A673 (cell line): ENCODE measurements at regions not wholly inside any gene's neighbourhood (a gene's known extent, or its start where the extent isn't known, plus 50 kb on each side); places are given as distances from the start of the nearest gene placed in this dataset.

Experiments
- BruUV-seq: library from RNA; stranded (reverse); fragments of 400-500 nt; replicated peaks from 2 replicates; lab custom pipeline; 2021; lab: Mats Ljungman, UMichigan
- CTCF ChIA-PET: fragments of 300-600 bp; sonication (Branson Sonifier 250); formaldehyde crosslinking; loops from one replicate; lab custom pipeline; 2022; ENCODE audit warnings: antibody characterized with exemption; lab: Charles Lee
- POLR2A ChIA-PET: fragments of 300-600 bp; sonication (Branson Sonifier 250); formaldehyde crosslinking; loops from one replicate; lab custom pipeline; 2022; ENCODE audit warnings: antibody characterized with exemption; ENCODE audit not compliant: low non-redundant PET; lab: Charles Lee
- DNase-seq: peaks from one replicate; pipeline ENCODE4 v3.0.0-alpha.2; 2015; ENCODE audit warnings: low spot score
- H3K27ac ChIP-seq: fragments of 200-600 bp; sonication (generic); 2 replicates; pipeline ENCODE4 v1.5.1; 2016; ENCODE audit warnings: mixed run types, low read depth, mild to moderate bottlenecking, mixed read lengths, antibody characterized with exemption, low read length; ENCODE audit not compliant: poor library complexity, severe bottlenecking
- H3K27me3 ChIP-seq: fragments of 200-600 bp; sonication (generic); replicated peaks from 2 replicates; pipeline ENCODE4 v1.6.1; 2017; ENCODE audit warnings: mixed run types, low read depth, mild to moderate bottlenecking, mixed read lengths, antibody characterized with exemption, low read length; ENCODE audit not compliant: insufficient read depth, poor library complexity
- H3K36me3 ChIP-seq: fragments of 200-600 bp; sonication (generic); 2 replicates; pipeline ENCODE4 v1.6.1; 2016; ENCODE audit warnings: mixed run types, mild to moderate bottlenecking, mixed read lengths, antibody characterized with exemption, low read length; ENCODE audit not compliant: insufficient read depth, poor library complexity, severe bottlenecking
- H3K4me1 ChIP-seq: fragments of 200-600 bp; sonication (generic); 2 replicates; pipeline ENCODE4 v1.6.1; 2017; ENCODE audit warnings: mixed run types, mild to moderate bottlenecking, mixed read lengths, antibody characterized with exemption, low read length; ENCODE audit not compliant: insufficient read depth, poor library complexity, severe bottlenecking
- H3K4me3 ChIP-seq: fragments of 200-600 bp; sonication (generic); 2 replicates; pipeline ENCODE4 v1.5.1; 2016; ENCODE audit warnings: low read depth, mixed run types, mild to moderate bottlenecking, mixed read lengths, low read length; ENCODE audit not compliant: poor library complexity, severe bottlenecking
- H3K9me3 ChIP-seq: fragments of 200-600 bp; sonication (generic); 2 replicates; pipeline ENCODE4 v1.6.1; 2016; ENCODE audit warnings: mixed run types, low read depth, mild to moderate bottlenecking, mixed read lengths, antibody characterized with exemption, low read length; ENCODE audit not compliant: poor library complexity, severe bottlenecking
- EZH2 ChIP-seq: fragments of 200-600 bp; sonication (generic); IDR thresholded peaks from 2 replicates; pipeline ENCODE4 v1.6.1; 2017; ENCODE audit warnings: borderline replicate concordance, low read depth, mild to moderate bottlenecking, mixed read lengths, antibody characterized with exemption, low read length; ENCODE audit not compliant: poor library complexity, severe bottlenecking
- intact Hi-C: fragments of 100-400 bp; cut with micrococcal nuclease; formaldehyde crosslinking; loops from one replicate; pipeline ENCODE4 v1.10.0; 2022; ENCODE audit not compliant: unreplicated experiment
- TF ChIP-seq, protein P1 (sequence below): fragments of 300-800, 200-600 bp; sonication (generic); conservative IDR thresholded peaks from 2 replicates; pipeline ENCODE4 v1.5.1; 2017; ENCODE audit warnings: low read depth, mild to moderate bottlenecking, antibody characterized with exemption, low read length, moderate library complexity, mixed read lengths

- CTCF ChIA-PET: no interaction called here
- no peak overlapping the region for H3K4me3 ChIP-seq
- BruUV-seq: no TSS peak
- DNase-seq: no peak
- intact Hi-C loops: no loop called here
- H3K27ac ChIP-seq: no peak overlapping the region
- no peaks in the 10 kb centered on the region for H3K27me3 ChIP-seq
- H3K36me3 ChIP-seq: no peaks in the 10 kb centered on the region
- peaks cover 11% of the 10 kb centered on the region for H3K4me1 ChIP-seq
- no peaks in the 10 kb centered on the region for H3K9me3 ChIP-seq
- TF ChIP-seq, protein P1, sequence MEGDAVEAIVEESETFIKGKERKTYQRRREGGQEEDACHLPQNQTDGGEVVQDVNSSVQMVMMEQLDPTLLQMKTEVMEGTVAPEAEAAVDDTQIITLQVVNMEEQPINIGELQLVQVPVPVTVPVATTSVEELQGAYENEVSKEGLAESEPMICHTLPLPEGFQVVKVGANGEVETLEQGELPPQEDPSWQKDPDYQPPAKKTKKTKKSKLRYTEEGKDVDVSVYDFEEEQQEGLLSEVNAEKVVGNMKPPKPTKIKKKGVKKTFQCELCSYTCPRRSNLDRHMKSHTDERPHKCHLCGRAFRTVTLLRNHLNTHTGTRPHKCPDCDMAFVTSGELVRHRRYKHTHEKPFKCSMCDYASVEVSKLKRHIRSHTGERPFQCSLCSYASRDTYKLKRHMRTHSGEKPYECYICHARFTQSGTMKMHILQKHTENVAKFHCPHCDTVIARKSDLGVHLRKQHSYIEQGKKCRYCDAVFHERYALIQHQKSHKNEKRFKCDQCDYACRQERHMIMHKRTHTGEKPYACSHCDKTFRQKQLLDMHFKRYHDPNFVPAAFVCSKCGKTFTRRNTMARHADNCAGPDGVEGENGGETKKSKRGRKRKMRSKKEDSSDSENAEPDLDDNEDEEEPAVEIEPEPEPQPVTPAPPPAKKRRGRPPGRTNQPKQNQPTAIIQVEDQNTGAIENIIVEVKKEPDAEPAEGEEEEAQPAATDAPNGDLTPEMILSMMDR: no peak
- no peak for TF ChIP-seq EZH2
- POLR2A ChIA-PET: no interaction called here
These were observed 92.5 kb downstream of the RIPK4 start for GRCh38 chr21:41674402-41674801.

DNA sequence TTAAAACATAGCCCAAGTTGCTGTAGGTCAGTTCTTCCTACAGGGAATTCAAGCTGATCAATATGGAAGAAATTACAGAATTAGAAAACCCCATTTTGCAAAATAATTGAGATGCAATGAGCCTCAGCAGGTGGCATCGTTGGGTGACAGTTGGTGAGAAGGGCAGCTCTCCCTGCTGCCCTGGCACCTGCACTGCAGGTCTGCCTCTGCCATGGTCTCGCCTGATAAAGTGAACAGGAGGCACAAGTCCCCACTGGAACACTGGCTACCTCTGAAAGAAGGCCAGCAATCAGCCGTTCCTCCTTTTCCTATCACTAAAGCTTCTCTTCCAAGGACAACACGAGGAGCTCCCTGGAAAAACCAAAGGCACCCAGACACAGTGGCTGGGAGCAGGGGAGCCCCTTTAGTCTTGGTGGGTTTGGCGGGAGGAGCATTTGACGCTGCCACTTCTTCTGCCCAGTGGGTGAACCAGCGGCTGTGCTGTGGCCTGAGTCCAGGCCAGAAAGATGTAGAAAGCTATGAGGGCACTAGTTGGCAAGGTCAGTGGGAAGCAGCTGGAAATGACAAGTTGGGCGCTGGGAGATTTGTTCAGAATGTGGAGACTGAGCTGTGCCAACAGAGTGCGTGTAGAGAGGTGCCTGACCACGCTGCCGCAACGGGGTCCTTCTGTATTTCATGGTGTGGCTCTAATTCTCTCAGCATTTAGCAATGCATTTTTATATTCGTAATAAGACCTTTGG lies 93.1 kb downstream of the RIPK4 start:
- H3K27ac ChIP-seq: no peak overlapping the region
- H3K27me3 ChIP-seq: no peaks in the 10 kb centered on the region
- no peak overlapping the region for H3K4me3 ChIP-seq
- TF ChIP-seq, protein P1: no peak
- no peak for TF ChIP-seq EZH2
- no peak for DNase-seq
- intact Hi-C loops: no loop called here
- H3K36me3 ChIP-seq: no peaks in the 10 kb centered on the region
- H3K9me3 ChIP-seq: no peaks in the 10 kb centered on the region
- POLR2A ChIA-PET: no interaction called here
- no TSS peak for BruUV-seq
- peaks cover 5% of the 10 kb centered on the region for H3K4me1 ChIP-seq
- CTCF ChIA-PET: no interaction called here

DNA sequence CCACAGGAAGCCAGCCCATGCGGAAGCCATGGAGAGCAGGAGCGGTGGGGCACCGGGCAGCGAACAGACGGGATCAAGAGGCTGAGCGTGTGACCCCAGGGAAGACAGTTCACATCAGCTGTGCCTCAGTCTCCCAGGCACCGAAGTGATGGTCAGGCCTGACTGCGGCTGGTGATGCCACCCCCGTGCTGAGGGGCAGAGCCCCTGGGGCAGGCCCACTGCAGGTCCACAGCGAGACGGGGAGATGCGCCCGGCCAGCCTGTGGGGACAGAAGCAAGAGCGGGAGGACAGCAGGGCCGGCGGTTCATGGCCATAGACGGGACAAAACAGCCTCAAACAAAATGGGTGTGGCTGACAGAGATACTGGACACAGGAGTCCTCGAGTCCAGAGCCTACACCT lies 93.8 kb downstream of the RIPK4 start:
- BruUV-seq: no TSS peak
- no peak for TF ChIP-seq EZH2
- TF ChIP-seq, protein P1: no peak
- POLR2A ChIA-PET: no interaction called here

More for the DNA sequence above, 93.8 kb downstream of the RIPK4 start:
- CTCF ChIA-PET: no interaction called here
- Histone ChIP-seq H3K4me3 (no peak overlapping the region), H3K27ac (no peak overlapping the region), H3K9me3 (no peaks in the 10 kb centered on the region), H3K36me3 (no peaks in the 10 kb centered on the region), H3K27me3 (no peaks in the 10 kb centered on the region), H3K4me1 (no peaks in the 10 kb centered on the region)
- intact Hi-C loops: no loop called here
- no peak for DNase-seq
